HG03097 (cell line): ENCODE measurements at regions not wholly inside any gene's neighbourhood (a gene's known extent, or its start where the extent isn't known, plus 50 kb on each side); places are given as distances from the start of the nearest gene placed in this dataset.

Experiments
- ATAC-seq: cut with Tn5 transposase; IDR thresholded peaks from one replicate; pipeline ENCODE4 v1.9.1; 2021; ENCODE audit not compliant: unreplicated experiment, low FRiP score

DNA sequence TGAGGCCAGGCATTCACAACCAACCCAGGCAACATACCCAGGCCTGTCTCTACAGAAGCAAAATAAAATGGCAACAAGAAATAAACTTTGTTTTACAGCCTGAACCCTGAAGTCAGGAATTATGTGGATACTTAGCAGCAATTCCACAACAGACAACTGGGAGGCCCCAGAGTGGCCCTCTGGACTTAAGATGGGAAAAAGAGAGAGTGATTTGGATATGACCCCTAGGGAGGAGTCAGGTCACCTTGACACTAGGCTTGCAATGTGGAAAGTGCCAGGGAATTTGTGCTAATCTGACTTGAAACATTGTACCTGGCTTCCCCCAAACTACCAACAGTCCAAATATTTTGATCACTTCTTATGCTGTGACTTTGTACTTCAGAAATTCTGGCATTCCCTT lies 193.1 kb downstream of the PARM1 start:
- no peak for ATAC-seq

DNA sequence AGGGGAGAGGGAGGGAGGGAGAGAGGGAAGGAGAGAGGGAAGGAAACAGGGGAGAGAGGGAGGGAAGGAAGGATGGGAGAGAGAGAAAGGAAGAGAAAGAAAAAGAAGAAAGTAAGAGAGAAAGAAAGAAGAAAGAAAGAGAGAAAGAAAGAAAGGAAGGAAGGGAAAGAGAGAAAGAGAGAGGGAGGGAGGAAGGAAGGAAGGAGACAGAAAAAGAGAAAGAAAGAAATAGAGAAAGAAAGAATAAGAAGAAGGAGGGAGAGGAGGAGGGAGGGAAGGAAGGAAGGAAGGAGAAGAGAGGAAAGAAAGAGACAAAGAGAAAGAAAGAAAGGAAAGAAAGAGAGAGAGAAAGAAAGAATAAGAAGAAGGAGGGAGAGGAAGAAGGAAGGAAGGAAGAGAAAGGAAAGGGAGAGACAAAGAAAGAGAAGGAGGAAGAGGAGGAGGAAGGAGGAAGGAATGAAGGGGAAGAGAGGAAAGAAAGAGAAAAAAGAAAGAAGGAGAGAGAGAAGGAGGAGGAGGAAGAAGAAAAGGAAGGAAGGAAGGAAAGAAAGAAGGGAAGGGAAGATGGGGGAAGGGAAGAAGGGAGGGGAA lies 189.6 kb downstream of the PARM1 start:
- no peak for ATAC-seq

DNA sequence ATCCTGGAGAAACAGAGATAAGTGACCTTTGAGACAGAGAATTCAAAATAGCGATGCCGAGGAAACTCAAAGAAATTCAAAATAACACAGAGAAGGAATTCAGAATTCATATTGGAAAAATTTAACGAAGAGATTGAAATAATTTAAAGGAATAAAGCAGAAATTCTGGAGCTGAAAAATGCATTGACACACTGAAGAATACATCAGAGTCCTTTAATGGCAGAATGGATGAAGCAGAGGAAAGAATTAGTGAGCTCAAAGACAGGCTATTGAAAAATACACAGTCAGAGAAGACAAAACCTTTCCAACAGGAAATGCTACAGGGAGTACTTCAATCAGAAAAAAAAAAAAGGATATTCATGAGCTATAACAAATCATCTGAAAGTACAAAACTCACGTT lies 185.8 kb downstream of the PARM1 start:
- ATAC-seq: no peak

DNA sequence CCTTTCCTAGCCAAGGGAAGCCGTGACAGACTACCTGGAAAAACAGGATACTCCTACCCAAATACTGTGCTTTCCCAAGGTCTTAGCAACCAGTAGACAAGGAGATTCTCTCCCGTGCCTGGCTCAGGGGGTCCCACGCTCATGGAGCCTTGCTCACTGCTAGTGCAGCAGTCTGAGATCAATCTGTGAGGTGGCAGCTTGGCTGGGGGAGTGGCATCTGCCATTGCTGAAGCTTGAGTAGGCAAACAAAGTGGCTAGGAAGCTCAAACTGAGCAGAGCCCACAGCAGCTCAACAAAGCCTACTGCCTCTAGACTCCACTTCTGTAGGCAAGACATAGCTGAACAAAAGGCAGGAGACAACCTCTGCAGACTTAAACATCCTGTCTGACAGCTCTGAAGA lies 177.1 kb downstream of the PARM1 start:
- ATAC-seq: no peak

DNA sequence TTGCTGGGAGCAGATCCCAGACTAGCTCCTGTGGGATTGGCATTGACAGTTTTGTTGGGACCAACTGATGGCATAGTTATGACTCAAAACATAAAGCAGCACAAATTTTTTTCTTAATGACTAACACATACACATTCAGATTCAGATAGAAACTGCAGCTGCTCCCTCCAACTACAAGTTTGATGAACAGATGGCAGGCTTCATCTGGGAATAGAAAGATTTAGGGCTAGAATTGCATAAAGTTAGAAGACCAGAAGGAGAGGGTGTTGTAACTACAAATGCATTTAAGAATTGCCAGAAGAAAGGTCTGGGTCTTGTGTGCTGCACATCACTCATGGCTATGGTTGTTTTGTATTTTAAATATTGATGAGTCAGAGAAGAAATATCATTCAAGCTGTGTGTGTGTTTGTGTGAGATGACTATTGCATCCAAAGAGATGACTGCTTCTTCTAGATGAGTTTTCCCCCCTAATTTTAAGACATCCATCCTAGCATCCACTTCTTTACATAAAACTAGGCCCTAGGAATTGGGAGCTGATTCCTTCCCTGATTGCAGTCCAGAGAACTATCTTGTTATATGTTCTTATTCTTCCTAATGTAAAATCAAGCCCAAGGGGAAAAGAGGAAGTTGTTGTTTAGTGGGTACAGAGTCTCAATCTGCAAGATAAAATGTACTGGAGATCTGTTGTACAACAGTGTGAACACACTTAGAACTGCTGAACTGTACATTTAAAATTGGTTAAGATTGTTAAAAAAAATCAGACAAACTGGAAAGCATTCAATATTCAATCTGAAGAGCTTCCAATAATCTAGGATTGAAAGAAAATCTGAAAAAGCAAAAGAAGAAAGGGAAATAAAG lies 175.1 kb downstream of the PARM1 start:
- no peak for ATAC-seq

DNA sequence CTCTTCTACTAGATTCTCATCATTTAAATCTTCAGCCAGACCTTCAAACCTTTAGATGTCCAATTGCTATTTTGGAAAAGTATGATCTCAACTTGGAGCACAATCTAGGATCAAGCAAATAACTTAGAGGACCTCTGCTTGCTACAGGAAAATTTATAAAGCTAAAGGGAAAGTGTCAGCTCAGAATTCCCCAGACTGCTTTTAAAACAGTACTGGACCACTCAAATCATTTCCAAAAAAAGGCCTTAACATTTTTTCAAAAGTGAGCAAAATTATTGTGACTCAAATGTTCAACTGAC lies 169.8 kb downstream of the PARM1 start:
- no peak for ATAC-seq

DNA sequence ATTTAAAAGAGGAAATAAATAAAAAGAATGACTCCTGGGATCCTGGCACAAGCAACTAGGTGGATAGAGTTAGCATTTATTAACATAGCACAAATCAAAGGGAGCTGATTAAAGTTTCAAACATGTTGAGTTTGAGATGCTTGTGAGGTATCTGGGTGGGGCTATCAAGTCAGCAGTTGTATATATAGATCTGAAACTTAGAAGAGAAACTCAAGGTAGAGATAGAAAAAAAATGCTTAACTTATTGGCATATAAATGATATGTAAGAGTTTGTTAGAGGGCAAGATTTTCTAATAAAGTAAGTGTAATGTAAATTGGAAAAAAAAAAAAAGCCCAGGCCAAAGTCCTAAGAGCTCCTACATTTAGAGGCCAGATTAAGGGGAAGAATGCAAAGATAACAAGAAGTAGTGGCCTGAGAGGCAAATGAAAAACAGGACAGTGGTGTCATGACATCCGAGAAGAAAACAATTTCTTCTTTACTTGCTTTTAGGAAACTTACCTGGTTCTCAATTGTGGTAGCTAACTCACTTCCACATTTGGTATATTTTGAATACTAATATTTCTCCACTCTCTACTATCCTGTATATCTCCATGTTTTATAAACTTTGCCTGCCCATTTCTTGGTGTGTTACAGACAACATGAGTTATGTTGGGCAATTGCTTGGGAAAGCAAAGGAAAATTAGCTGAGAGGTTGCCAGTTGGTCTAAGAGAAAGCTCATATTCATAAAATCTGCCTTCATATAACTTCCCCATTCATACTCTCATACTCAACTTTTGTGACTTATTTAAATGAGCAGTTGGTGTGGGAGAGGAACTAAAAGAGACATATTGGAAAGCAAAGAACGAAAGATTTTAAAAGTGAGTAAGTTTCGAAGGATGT lies 169.2 kb downstream of the PARM1 start:
- ATAC-seq: no peak
